Ishikawa (cell line): ENCODE measurements at regions not wholly inside any gene's neighbourhood (a gene's known extent, or its start where the extent isn't known, plus 50 kb on each side); places are given as distances from the start of the nearest gene placed in this dataset.

ENCODE experiments used
- CEBPB ChIP-seq: IDR thresholded peaks from 2 replicates; pipeline ENCODE4 v1.6.1; 2012
- CREB1 ChIP-seq: IDR thresholded peaks from 2 replicates; pipeline ENCODE4 v1.6.1; 2012; ENCODE audit warnings: low read depth
- EP300 ChIP-seq: IDR thresholded peaks from 2 replicates; pipeline ENCODE4 v1.6.1; 2012; ENCODE audit warnings: borderline replicate concordance
- NFIC ChIP-seq: IDR thresholded peaks from 2 replicates; pipeline ENCODE4 v1.6.1; 2012
- RAD21 ChIP-seq: IDR thresholded peaks from 2 replicates; pipeline ENCODE4 v1.6.1; 2012; ENCODE audit warnings: low read depth
- TAF1 ChIP-seq: IDR thresholded peaks from 2 replicates; pipeline ENCODE4 v1.6.1; 2012; ENCODE audit warnings: low read depth, mild to moderate bottlenecking
- TEAD4 ChIP-seq: IDR thresholded peaks from 2 replicates; pipeline ENCODE4 v1.6.1; 2012
- YY1 ChIP-seq: IDR thresholded peaks from 2 replicates; pipeline ENCODE4 v1.6.1; 2012; ENCODE audit warnings: low read depth
- ZBTB7A ChIP-seq: IDR thresholded peaks from 2 replicates; pipeline ENCODE4 v1.6.1; 2012; ENCODE audit warnings: low read depth
- TF ChIP-seq, protein P1 (sequence below): IDR thresholded peaks from 2 replicates; pipeline ENCODE4 v1.6.1; 2012

DNA sequence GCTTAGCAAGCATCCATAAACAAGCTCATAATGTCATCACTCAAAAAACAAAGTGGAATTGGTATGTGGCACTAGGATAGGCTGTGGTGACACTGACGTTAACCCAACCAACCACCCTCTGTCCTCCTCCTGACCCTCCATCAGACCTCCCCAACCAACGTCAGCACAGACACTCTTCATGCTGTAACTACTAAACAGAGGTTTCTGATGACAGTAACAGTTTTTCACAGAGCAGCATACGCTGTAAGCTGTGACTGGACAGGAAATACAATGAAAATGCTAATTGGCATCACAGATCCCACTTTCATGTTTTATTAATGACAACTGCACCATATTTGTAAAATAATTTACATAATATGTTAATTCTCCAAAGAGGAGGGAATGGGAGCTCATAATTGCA, 238.0 kb downstream of the IRS2 start:
- TF ChIP-seq TEAD4 (no peak), EP300 (no peak), ZBTB7A (no peak), TAF1 (no peak), CEBPB (no peak), CREB1 (no peak), YY1 (no peak), RAD21 (no peak), NFIC (no peak)
- TF ChIP-seq, protein P1, sequence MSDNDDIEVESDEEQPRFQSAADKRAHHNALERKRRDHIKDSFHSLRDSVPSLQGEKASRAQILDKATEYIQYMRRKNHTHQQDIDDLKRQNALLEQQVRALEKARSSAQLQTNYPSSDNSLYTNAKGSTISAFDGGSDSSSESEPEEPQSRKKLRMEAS, result no peak
